ENCODE measurements at regions not wholly inside any gene's neighbourhood (a gene's known extent, or its start where the extent isn't known, plus 50 kb on each side); places are given as distances from the start of the nearest gene placed in this dataset.

GRCh38 chr2:31651736-31652135 lies 71.0 kb upstream of the SRD5A2 start:
- no peak for TF ChIP-seq CTCF (IDR thresholded peaks at IDR 0.05 in 8 of 11, conservative IDR thresholded peaks at IDR 0.05 in 3 of 11)
- no peak for TF ChIP-seq POLR2A (IDR thresholded peaks at IDR 0.05)
- TF ChIP-seq POLR2AphosphoS5 (IDR thresholded peaks at IDR 0.05): no peak

Measured in spleen (tissue), 7 donors.